ENCODE measurements at regions not wholly inside any gene's neighbourhood (a gene's known extent, or its start where the extent isn't known, plus 50 kb on each side); places are given as distances from the start of the nearest gene placed in this dataset.

GRCh38 chr1:216804111-216804510 is 80.9 kb upstream of the ESRRG start:
- FAIRE-seq, result no peak
- TF ChIP-seq CTCF (IDR thresholded peaks at IDR 0.05), result no peak
- no peaks in the 10 kb centered on the region for H3K27me3 ChIP-seq
- H3K36me3 ChIP-seq, result no peaks in the 10 kb centered on the region
- no peak overlapping the region for H3K27ac ChIP-seq
- intact Hi-C loops (cut with DNase I), result no loop called here
- no peaks in the 10 kb centered on the region for H3K4me1 ChIP-seq
- DNase-seq, result no peak
- ATAC-seq, result no peak
- no peaks in the 10 kb centered on the region for H3K9me3 ChIP-seq
- 38 to 39% methylated on average over 7 of the region's 7 CpGs for WGBS, 2 donors
- no peak overlapping the region for H3K4me3 ChIP-seq

GRCh38 chr1:216794586-216794985 is 71.4 kb upstream of the ESRRG start:
- DNase-seq, result no peak
- intact Hi-C loops (cut with DNase I), result no loop called here
- Histone ChIP-seq H3K9me3 (no peaks in the 10 kb centered on the region), H3K4me1 (no peaks in the 10 kb centered on the region), H3K27me3 (no peaks in the 10 kb centered on the region), H3K27ac (no peak overlapping the region), H3K4me3 (no peak overlapping the region), H3K36me3 (no peaks in the 10 kb centered on the region)
- TF ChIP-seq CTCF (IDR thresholded peaks at IDR 0.05), result no peak
- no peak for ATAC-seq
- no peak for FAIRE-seq

GRCh38 chr1:216793973-216794372 is 70.7 kb upstream of the ESRRG start:
- no peak overlapping the region for H3K4me3 ChIP-seq
- no peak for TF ChIP-seq CTCF (IDR thresholded peaks at IDR 0.05)
- H3K36me3 ChIP-seq, result no peaks in the 10 kb centered on the region
- H3K27ac ChIP-seq, result no peak overlapping the region
- no peaks in the 10 kb centered on the region for H3K27me3 ChIP-seq
- DNase-seq (no peak), FAIRE-seq (no peak), ATAC-seq (no peak)
- no peaks in the 10 kb centered on the region for H3K9me3 ChIP-seq
- intact Hi-C loops (cut with DNase I), result no loop called here
- WGBS, 2 donors, result 84 to 85% methylated on average over 4 of the region's 4 CpGs
- no peaks in the 10 kb centered on the region for H3K4me1 ChIP-seq

GRCh38 chr1:216793303-216793702 is 70.1 kb upstream of the ESRRG start:
- Histone ChIP-seq H3K36me3 (no peaks in the 10 kb centered on the region), H3K27ac (no peak overlapping the region), H3K4me3 (no peak overlapping the region), H3K27me3 (no peaks in the 10 kb centered on the region), H3K4me1 (no peaks in the 10 kb centered on the region), H3K9me3 (no peaks in the 10 kb centered on the region)
- FAIRE-seq (no peak), ATAC-seq (no peak), DNase-seq (no peak)
- intact Hi-C loops (cut with DNase I), result no loop called here
- TF ChIP-seq CTCF (IDR thresholded peaks at IDR 0.05), result no peak

GRCh38 chr1:216788671-216789070 is 65.4 kb upstream of the ESRRG start:
- DNase-seq (no peak), ATAC-seq (no peak), FAIRE-seq (no peak)
- Histone ChIP-seq H3K36me3 (no peaks in the 10 kb centered on the region), H3K4me1 (no peaks in the 10 kb centered on the region), H3K9me3 (no peaks in the 10 kb centered on the region), H3K27ac (no peak overlapping the region), H3K27me3 (no peaks in the 10 kb centered on the region), H3K4me3 (no peak overlapping the region)
- 93 to 100% methylated on average over 1 of the region's 1 CpG for WGBS, 2 donors
- TF ChIP-seq CTCF (IDR thresholded peaks at IDR 0.05), result no peak
- intact Hi-C loops (cut with DNase I), result no loop called here

Measured in pancreas (tissue), 10 donors.